ENCODE measurements at regions not wholly inside any gene's neighbourhood (a gene's known extent, or its start where the extent isn't known, plus 50 kb on each side); places are given as distances from the start of the nearest gene placed in this dataset.

GRCh38 chr11:115784796-115785521 is 280.7 kb upstream of the CADM1 start:
- TF ChIP-seq CTCF (IDR thresholded peaks at IDR 0.05) (no peak), POLR2AphosphoS5 (IDR thresholded peaks at IDR 0.05) (no peak)

All from prostate gland (tissue), 2 donors.